Fibroblast of pulmonary artery (primary cell): ENCODE measurements at regions not wholly inside any gene's neighbourhood (a gene's known extent, or its start where the extent isn't known, plus 50 kb on each side); places are given as distances from the start of the nearest gene placed in this dataset.

ENCODE experiments used
- DNase-seq: peaks from one replicate; pipeline ENCODE4 v3.0.0-alpha.2; 2010; ENCODE audit warnings: low read depth
- H3K4me3 ChIP-seq: replicated peaks from 2 replicates; pipeline ENCODE4 v1.5.1; 2011; ENCODE audit warnings: low read depth, mild to moderate bottlenecking, control low read depth, low read length, moderate library complexity
- TF ChIP-seq, protein P1 (sequence below): IDR thresholded peaks from 2 replicates; pipeline ENCODE4 v1.5.1; 2011; ENCODE audit warnings: mild to moderate bottlenecking, control low read depth, low read length, inconsistent platforms; ENCODE audit errors: missing control alignments

DNA sequence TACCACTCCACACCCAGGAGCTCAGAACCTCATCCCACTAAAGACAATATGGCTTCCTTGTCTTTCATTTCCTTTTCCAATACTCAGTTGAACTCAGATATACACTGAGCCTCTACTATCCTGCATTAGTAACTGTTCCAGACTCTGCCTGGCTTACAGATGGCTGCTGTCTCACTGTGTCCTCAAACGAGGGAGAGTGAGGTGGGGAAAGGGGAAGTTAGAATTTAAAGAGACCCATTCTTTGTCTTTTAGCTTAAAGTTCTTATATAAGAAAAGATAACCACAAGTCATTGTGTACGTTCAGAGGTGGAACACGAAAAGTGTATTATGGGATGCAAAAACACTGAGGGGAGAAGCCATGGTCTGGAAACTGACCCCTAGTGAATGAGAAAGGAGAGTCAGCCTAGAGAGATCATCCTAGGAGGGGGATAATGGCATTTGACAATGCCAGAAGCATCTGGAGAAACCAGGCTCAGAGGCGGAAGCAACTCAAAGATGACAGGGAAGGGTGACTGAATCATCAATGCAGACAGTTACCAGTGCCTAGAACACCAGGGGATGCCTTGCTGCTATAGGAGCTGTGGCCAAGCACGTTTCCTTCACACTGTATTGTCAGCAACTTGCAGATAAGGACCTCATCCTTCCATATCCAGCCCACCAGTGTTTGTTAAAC is 170.7 kb downstream of the CYRIA start:
- H3K4me3 ChIP-seq = no peak overlapping the region
- TF ChIP-seq, protein P1, sequence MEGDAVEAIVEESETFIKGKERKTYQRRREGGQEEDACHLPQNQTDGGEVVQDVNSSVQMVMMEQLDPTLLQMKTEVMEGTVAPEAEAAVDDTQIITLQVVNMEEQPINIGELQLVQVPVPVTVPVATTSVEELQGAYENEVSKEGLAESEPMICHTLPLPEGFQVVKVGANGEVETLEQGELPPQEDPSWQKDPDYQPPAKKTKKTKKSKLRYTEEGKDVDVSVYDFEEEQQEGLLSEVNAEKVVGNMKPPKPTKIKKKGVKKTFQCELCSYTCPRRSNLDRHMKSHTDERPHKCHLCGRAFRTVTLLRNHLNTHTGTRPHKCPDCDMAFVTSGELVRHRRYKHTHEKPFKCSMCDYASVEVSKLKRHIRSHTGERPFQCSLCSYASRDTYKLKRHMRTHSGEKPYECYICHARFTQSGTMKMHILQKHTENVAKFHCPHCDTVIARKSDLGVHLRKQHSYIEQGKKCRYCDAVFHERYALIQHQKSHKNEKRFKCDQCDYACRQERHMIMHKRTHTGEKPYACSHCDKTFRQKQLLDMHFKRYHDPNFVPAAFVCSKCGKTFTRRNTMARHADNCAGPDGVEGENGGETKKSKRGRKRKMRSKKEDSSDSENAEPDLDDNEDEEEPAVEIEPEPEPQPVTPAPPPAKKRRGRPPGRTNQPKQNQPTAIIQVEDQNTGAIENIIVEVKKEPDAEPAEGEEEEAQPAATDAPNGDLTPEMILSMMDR = no peak
- no peak for DNase-seq

DNA sequence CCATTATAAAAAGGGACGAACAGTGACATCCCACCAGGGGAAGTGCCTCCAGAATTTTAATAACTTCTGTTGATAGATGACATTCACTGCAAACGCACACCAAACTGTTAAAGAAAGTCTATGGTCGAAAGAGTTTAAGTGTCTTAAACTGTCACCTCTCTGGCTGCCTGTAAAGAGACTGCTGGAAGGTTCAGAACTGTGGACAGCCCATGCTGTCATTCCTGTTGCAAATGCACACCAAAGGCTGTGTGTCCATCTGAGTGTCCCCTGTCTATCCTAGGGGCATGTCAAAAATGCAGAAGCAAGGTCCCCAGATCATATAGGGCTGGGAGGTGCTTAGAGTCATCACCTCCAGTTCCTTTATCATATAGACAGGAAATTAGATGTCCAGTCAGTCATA is 171.8 kb downstream of the CYRIA start:
- TF ChIP-seq, protein P1 = no peak
- no peak overlapping the region for H3K4me3 ChIP-seq
- DNase-seq = no peak

DNA sequence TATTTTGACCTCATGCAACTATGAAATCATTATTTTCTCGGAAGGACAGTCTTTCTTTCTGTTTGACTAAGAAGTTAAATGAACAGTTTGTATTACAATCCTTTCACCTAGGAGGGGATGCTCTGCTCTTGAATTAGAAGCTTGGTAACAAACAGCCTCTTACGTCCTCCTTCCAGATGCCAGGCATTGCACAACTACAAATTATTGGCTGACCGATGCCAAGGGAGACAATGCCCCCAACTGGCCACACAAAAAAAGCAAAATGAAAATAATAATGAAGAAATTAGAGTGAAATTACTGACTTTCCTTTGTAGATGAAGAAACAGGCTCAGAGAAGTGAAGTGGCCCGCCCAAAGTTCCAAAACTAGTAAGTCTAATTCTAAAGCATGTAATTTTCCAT is 177.9 kb downstream of the CYRIA start:
- H3K4me3 ChIP-seq = no peak overlapping the region
- DNase-seq = peak; percentile 63
- TF ChIP-seq, protein P1 = peak; percentile 37

DNA sequence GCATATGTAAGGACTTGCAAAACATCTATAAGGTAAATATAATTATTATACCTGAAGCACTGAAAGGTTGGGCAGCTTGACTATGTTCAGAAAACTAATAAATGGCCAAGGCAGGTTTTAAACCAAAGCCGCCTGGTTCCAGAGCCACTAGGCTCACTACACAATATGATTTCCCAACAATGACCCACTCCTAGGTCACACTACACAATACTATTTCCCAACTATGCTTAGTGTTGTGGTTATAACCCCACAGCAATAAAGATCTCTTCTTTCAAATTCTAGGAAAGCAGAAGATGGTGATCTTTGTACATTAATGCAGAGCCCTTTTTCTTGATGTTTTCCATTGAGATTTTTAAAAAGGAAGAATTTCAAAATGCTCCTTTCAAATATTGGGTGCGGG is 180.4 kb downstream of the CYRIA start:
- TF ChIP-seq, protein P1 = no peak
- no peak overlapping the region for H3K4me3 ChIP-seq
- no peak for DNase-seq

DNA sequence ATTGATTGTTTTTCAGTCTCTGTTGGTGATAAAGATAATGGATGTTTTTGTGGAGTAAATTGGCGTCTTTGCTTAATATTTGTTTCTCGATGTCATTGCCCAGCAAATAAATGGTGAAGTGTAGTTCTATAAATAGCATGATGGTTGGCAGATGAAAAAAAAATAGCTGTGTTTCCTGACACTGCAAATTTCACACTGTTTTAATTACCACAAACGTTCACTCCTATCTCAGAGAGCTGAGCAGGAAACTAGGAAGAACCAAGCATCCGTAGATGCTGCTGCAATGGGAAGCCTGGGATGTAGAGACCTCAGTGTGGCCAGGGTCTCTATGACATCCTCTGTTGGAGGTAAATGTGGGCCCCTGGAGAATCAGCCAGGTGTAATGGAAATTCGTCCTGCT is 183.2 kb downstream of the CYRIA start:
- no peak for DNase-seq
- TF ChIP-seq, protein P1 = no peak
- no peak overlapping the region for H3K4me3 ChIP-seq

DNA sequence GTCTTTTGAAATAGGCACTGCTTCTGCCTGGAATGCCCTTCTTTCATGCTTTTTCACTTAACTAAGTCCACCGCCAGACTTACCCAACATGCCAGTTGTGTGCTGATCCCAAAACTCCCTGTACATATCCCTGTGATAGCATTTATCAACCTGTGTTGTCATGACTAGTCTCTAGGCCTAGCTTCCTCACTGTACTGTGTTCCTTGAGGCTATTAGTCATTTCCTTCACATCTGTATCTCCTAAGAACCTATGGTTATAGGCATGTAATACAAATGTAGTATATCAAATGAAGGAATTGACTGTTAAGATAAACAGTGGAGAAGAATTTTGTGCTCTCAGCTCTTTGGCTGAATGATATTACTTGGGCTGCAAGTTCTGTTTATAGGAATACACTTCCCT is 184.3 kb downstream of the CYRIA start:
- TF ChIP-seq, protein P1 = no peak
- no peak overlapping the region for H3K4me3 ChIP-seq
- DNase-seq = no peak

DNA sequence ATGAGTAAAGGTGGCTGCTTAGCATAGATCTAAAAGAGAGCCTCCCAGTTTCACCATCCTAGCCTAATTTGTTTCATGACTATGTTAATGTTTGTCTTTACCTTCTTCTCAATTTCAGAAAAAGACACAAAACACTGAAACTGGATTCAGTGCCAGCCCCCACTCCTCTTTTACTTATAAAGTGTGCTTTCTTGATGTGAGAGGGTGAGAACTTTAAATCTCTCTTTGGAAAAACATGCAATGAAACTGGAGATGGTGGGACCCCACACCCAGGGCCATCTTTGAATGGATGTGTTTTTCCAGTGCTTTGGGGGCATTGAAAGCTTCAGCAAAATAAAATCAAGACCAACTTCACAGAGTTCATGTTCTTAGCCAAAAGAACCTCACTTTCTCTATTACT is 185.9 kb downstream of the CYRIA start:
- TF ChIP-seq, protein P1 = no peak
- DNase-seq = no peak
- H3K4me3 ChIP-seq = no peak overlapping the region
